ENCODE measurements at regions not wholly inside any gene's neighbourhood (a gene's known extent, or its start where the extent isn't known, plus 50 kb on each side); places are given as distances from the start of the nearest gene placed in this dataset.

DNA sequence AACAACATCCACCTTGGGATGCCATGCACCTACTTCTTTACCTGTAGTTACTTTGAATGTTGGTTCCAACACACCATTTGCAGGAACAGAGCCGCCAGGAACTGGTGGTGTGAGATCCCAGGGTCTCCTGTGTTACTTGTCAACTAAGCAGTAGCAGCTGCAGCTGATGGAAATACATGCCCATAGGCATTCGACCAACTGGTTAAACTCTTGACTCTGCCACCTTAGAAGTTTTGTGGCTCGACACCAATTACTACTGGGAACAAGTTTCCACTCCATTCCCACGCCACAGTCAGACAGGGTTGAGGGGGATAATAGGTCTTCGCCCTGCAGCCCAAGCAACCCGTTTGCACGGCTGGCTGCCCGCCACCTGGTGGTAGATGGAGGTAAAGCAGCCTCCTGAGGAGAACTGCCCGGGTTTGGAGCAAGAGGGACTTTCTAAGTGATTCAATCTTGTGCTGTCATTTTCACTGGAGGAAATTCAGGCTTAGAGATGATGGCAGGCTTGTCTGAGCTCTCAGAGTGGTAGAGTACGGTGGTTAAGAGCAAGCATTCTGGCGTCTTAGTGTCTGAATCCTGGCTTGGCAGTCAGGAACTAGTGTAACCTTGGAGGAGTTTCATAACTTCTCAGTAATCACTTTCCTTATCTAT lies 119.1 kb upstream of the TRIM2 start:
- Histone ChIP-seq H3K4me1 (peaks cover 3% of the 10 kb centered on the region; the same call in 1 of the 3 replicates), H3K4me2 (peak overlapping the region; percentile 29; the same call in 1 of the 3 replicates), H3K9me3 (no peaks in the 10 kb centered on the region), H3K4me3 (no peak overlapping the region), H3K27ac (no peak overlapping the region)
- peak; percentile 43 to 55 for DNase-seq (ENCODE audit: low read depth in 1 of 2, low spot score in 1 of 2)
- POLR2A ChIA-PET, result no interaction called here
- no peak for FAIRE-seq
- TF ChIP-seq GATA3 (IDR thresholded peaks at IDR 0.05; ENCODE audit: borderline replicate concordance) (no peak), RCOR1 (IDR thresholded peaks at IDR 0.05; ENCODE audit: low read depth, low read length) (no peak), RAD21 (conservative IDR thresholded peaks at IDR 0.05 in 1 of 2, IDR thresholded peaks at IDR 0.05 in 1 of 2) (peak; percentile 55 to 61), ZSCAN20 (CRISPR knock-in tag; IDR thresholded peaks at IDR 0.05) (no peak), JUN (IDR thresholded peaks at IDR 0.05) (no peak), SMC3 (IDR thresholded peaks at IDR 0.05) (peak; percentile 78)
- TF ChIP-seq, protein P1, sequence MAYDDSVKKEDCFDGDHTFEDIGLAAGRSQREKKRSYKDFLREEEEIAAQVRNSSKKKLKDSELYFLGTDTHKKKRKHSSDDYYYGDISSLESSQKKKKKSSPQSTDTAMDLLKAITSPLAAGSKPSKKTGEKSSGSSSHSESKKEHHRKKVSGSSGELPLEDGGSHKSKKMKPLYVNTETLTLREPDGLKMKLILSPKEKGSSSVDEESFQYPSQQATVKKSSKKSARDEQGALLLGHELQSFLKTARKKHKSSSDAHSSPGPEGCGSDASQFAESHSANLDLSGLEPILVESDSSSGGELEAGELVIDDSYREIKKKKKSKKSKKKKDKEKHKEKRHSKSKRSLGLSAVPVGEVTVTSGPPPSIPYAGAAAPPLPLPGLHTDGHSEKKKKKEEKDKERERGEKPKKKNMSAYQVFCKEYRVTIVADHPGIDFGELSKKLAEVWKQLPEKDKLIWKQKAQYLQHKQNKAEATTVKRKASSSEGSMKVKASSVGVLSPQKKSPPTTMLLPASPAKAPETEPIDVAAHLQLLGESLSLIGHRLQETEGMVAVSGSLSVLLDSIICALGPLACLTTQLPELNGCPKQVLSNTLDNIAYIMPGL (CRISPR knock-in tag; IDR thresholded peaks at IDR 0.05; ENCODE audit: borderline replicate concordance), result no peak
- TF ChIP-seq, protein P2, sequence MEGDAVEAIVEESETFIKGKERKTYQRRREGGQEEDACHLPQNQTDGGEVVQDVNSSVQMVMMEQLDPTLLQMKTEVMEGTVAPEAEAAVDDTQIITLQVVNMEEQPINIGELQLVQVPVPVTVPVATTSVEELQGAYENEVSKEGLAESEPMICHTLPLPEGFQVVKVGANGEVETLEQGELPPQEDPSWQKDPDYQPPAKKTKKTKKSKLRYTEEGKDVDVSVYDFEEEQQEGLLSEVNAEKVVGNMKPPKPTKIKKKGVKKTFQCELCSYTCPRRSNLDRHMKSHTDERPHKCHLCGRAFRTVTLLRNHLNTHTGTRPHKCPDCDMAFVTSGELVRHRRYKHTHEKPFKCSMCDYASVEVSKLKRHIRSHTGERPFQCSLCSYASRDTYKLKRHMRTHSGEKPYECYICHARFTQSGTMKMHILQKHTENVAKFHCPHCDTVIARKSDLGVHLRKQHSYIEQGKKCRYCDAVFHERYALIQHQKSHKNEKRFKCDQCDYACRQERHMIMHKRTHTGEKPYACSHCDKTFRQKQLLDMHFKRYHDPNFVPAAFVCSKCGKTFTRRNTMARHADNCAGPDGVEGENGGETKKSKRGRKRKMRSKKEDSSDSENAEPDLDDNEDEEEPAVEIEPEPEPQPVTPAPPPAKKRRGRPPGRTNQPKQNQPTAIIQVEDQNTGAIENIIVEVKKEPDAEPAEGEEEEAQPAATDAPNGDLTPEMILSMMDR (IDR thresholded peaks at IDR 0.05), result peak; percentile 72
- peak; percentile 71 to 86; a peak in 5 of 6 replicates for ATAC-seq
- 2% methylated on average over 8 of the region's 11 CpGs for WGBS (ENCODE audit: missing lambda C conversion rate)
- CTCF ChIA-PET, result interaction anchor here (0.5 to 5.0 kb wide), 24 partner anchors 8 to 1782 kb away, joined by 3 to 68 read pairs (median 4); no protein-coding TSS in a partner anchor

DNA sequence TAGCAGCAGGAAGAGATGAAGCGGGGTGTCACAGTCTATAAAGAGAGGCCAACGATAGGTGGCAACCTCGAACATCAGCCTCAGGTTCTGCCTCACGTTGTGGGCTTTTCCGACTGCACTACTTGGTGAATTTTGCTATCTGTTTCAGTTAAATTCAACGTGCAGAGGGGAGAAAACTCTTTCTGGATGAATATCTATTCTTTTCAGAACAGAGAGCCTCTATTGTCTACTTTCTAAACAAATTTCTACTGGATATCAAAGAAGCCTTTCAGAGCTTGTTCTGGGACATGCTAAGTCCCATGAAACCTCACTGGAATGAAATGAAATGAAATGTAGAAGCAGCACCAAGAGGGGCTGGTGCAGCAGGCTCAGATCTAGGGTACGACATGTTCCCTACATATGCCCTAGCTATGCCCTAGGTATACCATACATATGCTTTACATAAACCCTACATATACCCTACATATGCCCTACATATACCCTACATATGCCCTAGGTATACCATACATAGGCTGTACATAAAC lies 116.5 kb upstream of the TRIM2 start:
- Histone ChIP-seq H3K4me3 (no peak overlapping the region), H3K4me1 (peaks cover 3% of the 10 kb centered on the region; the same call in 1 of the 3 replicates), H3K4me2 (no peak overlapping the region), H3K27ac (no peak overlapping the region), H3K9me3 (no peaks in the 10 kb centered on the region)
- POLR2A ChIA-PET, result no interaction called here
- 65% methylated on average over 7 of the region's 7 CpGs for WGBS (ENCODE audit: missing lambda C conversion rate)
- FAIRE-seq, result no peak
- CTCF ChIA-PET, result no interaction called here
- TF ChIP-seq ZNF302 (CRISPR knock-in tag; IDR thresholded peaks at IDR 0.05) (no peak), NFE2L2 (conservative IDR thresholded peaks at IDR 0.05; ENCODE audit: low read length) (no peak), KDM1A (IDR thresholded peaks at IDR 0.05; ENCODE audit: low read depth) (no peak), PHF8 (IDR thresholded peaks at IDR 0.05; ENCODE audit: borderline replicate concordance, low read depth) (no peak), HEYL (CRISPR knock-in tag; IDR thresholded peaks at IDR 0.05) (no peak), EP300 (IDR thresholded peaks at IDR 0.05) (no peak), GATA3 (IDR thresholded peaks at IDR 0.05; ENCODE audit: borderline replicate concordance) (no peak), SREBF2 (IDR thresholded peaks at IDR 0.05) (no peak), CHD4 (IDR thresholded peaks at IDR 0.05; ENCODE audit: borderline replicate concordance) (no peak), FOXS1 (CRISPR knock-in tag; IDR thresholded peaks at IDR 0.05) (no peak), CHD2 (IDR thresholded peaks at IDR 0.05; ENCODE audit: low read length, partially characterized antibody) (no peak), KDM5A (IDR thresholded peaks at IDR 0.05) (no peak), ZFP36 (IDR thresholded peaks at IDR 0.05; ENCODE audit: borderline replicate concordance, partially characterized antibody) (no peak), HOXB5 (CRISPR knock-in tag; IDR thresholded peaks at IDR 0.05) (no peak), CBX8 (IDR thresholded peaks at IDR 0.05) (no peak), POLR2A (IDR thresholded peaks at IDR 0.05; ENCODE audit: low read length) (no peak)
- TF ChIP-seq, protein P1 (CRISPR knock-in tag; IDR thresholded peaks at IDR 0.05; ENCODE audit: borderline replicate concordance), result no peak
- TF ChIP-seq, protein P3, sequence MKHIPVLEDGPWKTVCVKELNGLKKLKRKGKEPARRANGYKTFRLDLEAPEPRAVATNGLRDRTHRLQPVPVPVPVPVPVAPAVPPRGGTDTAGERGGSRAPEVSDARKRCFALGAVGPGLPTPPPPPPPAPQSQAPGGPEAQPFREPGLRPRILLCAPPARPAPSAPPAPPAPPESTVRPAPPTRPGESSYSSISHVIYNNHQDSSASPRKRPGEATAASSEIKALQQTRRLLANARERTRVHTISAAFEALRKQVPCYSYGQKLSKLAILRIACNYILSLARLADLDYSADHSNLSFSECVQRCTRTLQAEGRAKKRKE (CRISPR knock-in tag; IDR thresholded peaks at IDR 0.05; ENCODE audit: low read depth), result no peak
- TF ChIP-seq, protein P4, sequence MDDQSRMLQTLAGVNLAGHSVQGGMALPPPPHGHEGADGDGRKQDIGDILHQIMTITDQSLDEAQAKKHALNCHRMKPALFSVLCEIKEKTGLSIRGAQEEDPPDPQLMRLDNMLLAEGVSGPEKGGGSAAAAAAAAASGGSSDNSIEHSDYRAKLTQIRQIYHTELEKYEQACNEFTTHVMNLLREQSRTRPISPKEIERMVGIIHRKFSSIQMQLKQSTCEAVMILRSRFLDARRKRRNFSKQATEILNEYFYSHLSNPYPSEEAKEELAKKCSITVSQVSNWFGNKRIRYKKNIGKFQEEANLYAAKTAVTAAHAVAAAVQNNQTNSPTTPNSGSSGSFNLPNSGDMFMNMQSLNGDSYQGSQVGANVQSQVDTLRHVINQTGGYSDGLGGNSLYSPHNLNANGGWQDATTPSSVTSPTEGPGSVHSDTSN (IDR thresholded peaks at IDR 0.05), result no peak
- no peak for DNase-seq (ENCODE audit: low read depth in 1 of 2, low spot score in 1 of 2)
- ATAC-seq, result no peak
